ENCODE measurements at regions not wholly inside any gene's neighbourhood (a gene's known extent, or its start where the extent isn't known, plus 50 kb on each side); places are given as distances from the start of the nearest gene placed in this dataset.

DNA sequence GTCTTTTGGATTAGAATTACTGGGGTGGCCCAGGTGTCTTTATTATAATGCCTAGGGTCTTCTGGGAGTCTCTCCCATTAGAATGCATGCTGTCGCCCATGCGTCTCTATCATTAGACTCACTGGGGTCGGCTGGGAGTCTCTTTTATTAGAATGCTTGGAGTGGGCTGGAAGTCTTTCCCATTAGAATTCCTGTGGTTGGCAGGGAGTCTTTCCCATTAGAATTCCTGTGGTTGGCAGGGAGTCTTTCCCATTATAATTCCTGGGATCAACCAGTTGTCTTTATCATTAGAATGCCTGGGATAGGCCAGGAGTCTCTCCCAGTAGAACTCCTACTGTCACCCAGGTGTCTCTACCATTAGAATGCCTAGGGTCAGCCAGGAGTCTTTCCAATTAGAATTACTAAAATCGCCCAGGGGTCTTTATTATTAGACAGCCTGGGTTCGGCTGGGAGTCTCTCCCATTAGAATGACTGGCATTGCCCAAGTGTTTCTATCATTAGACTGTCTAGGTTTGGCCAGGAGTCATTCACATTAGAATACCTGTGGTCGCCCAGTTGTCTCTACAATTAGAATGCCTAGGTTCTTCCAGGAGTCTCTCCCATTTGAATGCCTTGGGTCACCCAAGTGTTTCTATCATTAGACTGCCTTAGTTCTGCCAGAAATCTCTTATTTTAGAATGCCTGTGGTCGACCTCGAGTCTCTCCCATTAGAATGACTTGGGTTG, 1558.5 kb downstream of the UQCRFS1 start:
- Histone ChIP-seq H2AFZ (ENCODE audit: low read length) (no peak overlapping the region), H4K5ac (ENCODE audit: insufficient read length, low read depth, low read length) (no peak overlapping the region), H4K20me1 (ENCODE audit: control insufficient read depth, insufficient read depth, insufficient read length) (no peaks in the 10 kb centered on the region), H3K23me2 (ENCODE audit: insufficient read length, low read depth, low read length, poor library complexity, severe bottlenecking) (no peaks in the 10 kb centered on the region), H3K9me3 (ENCODE audit: control insufficient read depth, low read depth, low read length) (peaks cover 99% of the 10 kb centered on the region), H3K4me2 (ENCODE audit: insufficient read depth, insufficient read length, low read length) (no peak overlapping the region), H2BK20ac (ENCODE audit: low read depth, low read length, poor library complexity, severe bottlenecking) (no peak overlapping the region), H3K4ac (ENCODE audit: low read depth, low read length) (no peak overlapping the region), H3K18ac (ENCODE audit: insufficient read length, low read depth, low read length) (no peak overlapping the region), H2BK15ac (ENCODE audit: low read depth, low read length) (no peak overlapping the region), H3T11ph (ENCODE audit: low read length) (no peak overlapping the region), H3K27ac (ENCODE audit: insufficient read length, low read depth, low read length) (no peak overlapping the region), H2AK5ac (ENCODE audit: insufficient read length, low read length) (no peak overlapping the region), H4K8ac (replicated peaks; ENCODE audit: insufficient read length, low read depth, low read length) (no peak overlapping the region), H4K91ac (ENCODE audit: insufficient read length, low read depth, low read length) (no peak overlapping the region), H3K4me1 (ENCODE audit: insufficient read depth, low read length) (no peaks in the 10 kb centered on the region), H3K27me3 (ENCODE audit: insufficient read depth, low read length) (no peaks in the 10 kb centered on the region), H3K56ac (ENCODE audit: insufficient read length, low read depth, low read length) (no peak overlapping the region), H3K9ac (ENCODE audit: extremely low read depth, insufficient read length, low read length) (no peak overlapping the region), H3K79me2 (ENCODE audit: insufficient read depth, low read length) (no peaks in the 10 kb centered on the region), H2BK5ac (ENCODE audit: insufficient read length, low read length) (no peak overlapping the region), H3K79me1 (ENCODE audit: insufficient read depth, low read depth, low read length, poor library complexity, severe bottlenecking) (no peaks in the 10 kb centered on the region), H3K23ac (ENCODE audit: insufficient read length, low read depth, low read length) (no peak overlapping the region), H2BK120ac (ENCODE audit: low read depth, low read length, poor library complexity, severe bottlenecking) (no peak overlapping the region), H3K14ac (ENCODE audit: insufficient read depth, low read length) (no peak overlapping the region), H2BK12ac (ENCODE audit: insufficient read length, low read depth, low read length) (no peak overlapping the region)
- TF ChIP-seq, protein P1, sequence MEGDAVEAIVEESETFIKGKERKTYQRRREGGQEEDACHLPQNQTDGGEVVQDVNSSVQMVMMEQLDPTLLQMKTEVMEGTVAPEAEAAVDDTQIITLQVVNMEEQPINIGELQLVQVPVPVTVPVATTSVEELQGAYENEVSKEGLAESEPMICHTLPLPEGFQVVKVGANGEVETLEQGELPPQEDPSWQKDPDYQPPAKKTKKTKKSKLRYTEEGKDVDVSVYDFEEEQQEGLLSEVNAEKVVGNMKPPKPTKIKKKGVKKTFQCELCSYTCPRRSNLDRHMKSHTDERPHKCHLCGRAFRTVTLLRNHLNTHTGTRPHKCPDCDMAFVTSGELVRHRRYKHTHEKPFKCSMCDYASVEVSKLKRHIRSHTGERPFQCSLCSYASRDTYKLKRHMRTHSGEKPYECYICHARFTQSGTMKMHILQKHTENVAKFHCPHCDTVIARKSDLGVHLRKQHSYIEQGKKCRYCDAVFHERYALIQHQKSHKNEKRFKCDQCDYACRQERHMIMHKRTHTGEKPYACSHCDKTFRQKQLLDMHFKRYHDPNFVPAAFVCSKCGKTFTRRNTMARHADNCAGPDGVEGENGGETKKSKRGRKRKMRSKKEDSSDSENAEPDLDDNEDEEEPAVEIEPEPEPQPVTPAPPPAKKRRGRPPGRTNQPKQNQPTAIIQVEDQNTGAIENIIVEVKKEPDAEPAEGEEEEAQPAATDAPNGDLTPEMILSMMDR (conservative IDR thresholded peaks at IDR 0.05): no peak
- Mint-ChIP-seq H3K4me3 (no peak overlapping the region), H3K9me3 (peaks cover 98% of the 10 kb centered on the region in 2 experiments), H3K27me3 (ENCODE audit: low read depth) (peaks cover 5% of the 10 kb centered on the region), H3K4me1 (no peaks in the 10 kb centered on the region), H3K36me3 (ENCODE audit: insufficient read depth in 1 of 3, low read depth in 3 of 3) (peaks cover 0 to 26% (median 16%) of the 10 kb centered on the region in 3 experiments; a peak in 6 of 7 replicates), H3K27ac (no peak overlapping the region)
- no peak for DNase-seq
- no CpG with 5 or more reads among the region's 8 CpGs for WGBS (ENCODE audit: extremely low coverage, insufficient read length, low lambda C conversion rate)
